H9 (cell line): ENCODE measurements at regions not wholly inside any gene's neighbourhood (a gene's known extent, or its start where the extent isn't known, plus 50 kb on each side); places are given as distances from the start of the nearest gene placed in this dataset.

Experiments
- DNase-seq: peaks from one replicate; pipeline ENCODE4 v3.0.0-alpha.2; 2017
- H2AFZ ChIP-seq: one replicate; pipeline ENCODE4 v1.6.1; 2013; ENCODE audit warnings: mild to moderate bottlenecking, low read length, control low read depth, moderate library complexity
- H2AK5ac ChIP-seq: 2 replicates; pipeline ENCODE4 v1.6.1; 2013; ENCODE audit warnings: low read length, control low read depth, mixed read lengths; ENCODE audit not compliant: insufficient read length
- H2BK120ac ChIP-seq: one replicate; pipeline ENCODE4 v1.6.1; 2013; ENCODE audit warnings: low read depth, mild to moderate bottlenecking, low read length, control low read depth, inconsistent platforms; ENCODE audit not compliant: poor library complexity, severe bottlenecking
- H2BK12ac ChIP-seq: 2 replicates; pipeline ENCODE4 v1.6.1; 2013; ENCODE audit warnings: low read length, control low read depth, mixed read lengths, low read depth; ENCODE audit not compliant: insufficient read length
- H2BK15ac ChIP-seq: 2 replicates; pipeline ENCODE4 v1.6.1; 2013; ENCODE audit warnings: low read depth, low read length, control low read depth
- H2BK20ac ChIP-seq: one replicate; pipeline ENCODE4 v1.6.1; 2013; ENCODE audit warnings: low read depth, mild to moderate bottlenecking, low read length, control low read depth, inconsistent platforms; ENCODE audit not compliant: poor library complexity, severe bottlenecking
- H2BK5ac ChIP-seq: 2 replicates; pipeline ENCODE4 v1.6.1; 2013; ENCODE audit warnings: low read length, control low read depth, mixed read lengths; ENCODE audit not compliant: insufficient read length
- H3K14ac ChIP-seq: 2 replicates; pipeline ENCODE4 v1.6.1; 2013; ENCODE audit warnings: low read length, control low read depth; ENCODE audit not compliant: insufficient read depth
- H3K18ac ChIP-seq: 2 replicates; pipeline ENCODE4 v1.6.1; 2013; ENCODE audit warnings: low read depth, mild to moderate bottlenecking, mixed read lengths, low read length, control low read depth; ENCODE audit not compliant: insufficient read length
- H3K23ac ChIP-seq: 2 replicates; pipeline ENCODE4 v1.6.1; 2013; ENCODE audit warnings: low read length, control low read depth, mixed read lengths, low read depth; ENCODE audit not compliant: insufficient read length
- H3K23me2 ChIP-seq: 2 replicates; pipeline ENCODE4 v1.6.1; 2013; ENCODE audit warnings: low read depth, mild to moderate bottlenecking, mixed read lengths, low read length, control low read depth; ENCODE audit not compliant: insufficient read length, poor library complexity, severe bottlenecking
- H3K27ac ChIP-seq: 2 replicates; pipeline ENCODE4 v1.5.1; 2013; ENCODE audit warnings: low read length, control low read depth, mixed read lengths, low read depth; ENCODE audit not compliant: insufficient read length
- H3K27me3 ChIP-seq: 2 replicates; pipeline ENCODE4 v1.6.1; 2013; ENCODE audit warnings: low read length, control low read depth, inconsistent platforms; ENCODE audit not compliant: insufficient read depth
- H3K4ac ChIP-seq: 2 replicates; pipeline ENCODE4 v1.6.1; 2013; ENCODE audit warnings: low read depth, mild to moderate bottlenecking, control low read depth, inconsistent platforms, low read length, moderate library complexity
- H3K4me1 ChIP-seq: 2 replicates; pipeline ENCODE4 v1.6.1; 2013; ENCODE audit warnings: low read length, control low read depth, inconsistent platforms; ENCODE audit not compliant: insufficient read depth
- H3K4me2 ChIP-seq: 2 replicates; pipeline ENCODE4 v1.6.1; 2013; ENCODE audit warnings: low read length, control low read depth, mixed read lengths; ENCODE audit not compliant: insufficient read length, insufficient read depth
- H3K56ac ChIP-seq: 2 replicates; pipeline ENCODE4 v1.6.1; 2013; ENCODE audit warnings: low read depth, mild to moderate bottlenecking, mixed read lengths, low read length, control low read depth; ENCODE audit not compliant: insufficient read length
- H3K79me1 ChIP-seq: 2 replicates; pipeline ENCODE4 v1.6.1; 2013; ENCODE audit warnings: low read depth, mild to moderate bottlenecking, moderate library complexity, low read length, control low read depth, inconsistent platforms; ENCODE audit not compliant: insufficient read depth, poor library complexity, severe bottlenecking
- H3K79me2 ChIP-seq: 2 replicates; pipeline ENCODE4 v1.6.1; 2013; ENCODE audit warnings: low read length, control low read depth, inconsistent platforms; ENCODE audit not compliant: insufficient read depth
- H3K9ac ChIP-seq: 2 replicates; pipeline ENCODE4 v1.6.1; 2013; ENCODE audit warnings: low read length, control low read depth, mixed read lengths; ENCODE audit not compliant: insufficient read length; ENCODE audit errors: extremely low read depth
- H3K9me3 ChIP-seq: one replicate; pipeline ENCODE4 v1.6.1; 2013; ENCODE audit warnings: low read depth, low read length, inconsistent platforms; ENCODE audit not compliant: control insufficient read depth
- H3T11ph ChIP-seq: one replicate; pipeline ENCODE4 v1.6.1; 2013; ENCODE audit warnings: mild to moderate bottlenecking, low read length, control low read depth, inconsistent platforms
- H4K20me1 ChIP-seq: one replicate; pipeline ENCODE4 v1.6.1; 2013; ENCODE audit not compliant: control insufficient read depth, insufficient read length, insufficient read depth
- H4K5ac ChIP-seq: 2 replicates; pipeline ENCODE4 v1.6.1; 2013; ENCODE audit warnings: low read depth, mild to moderate bottlenecking, mixed read lengths, low read length, control low read depth; ENCODE audit not compliant: insufficient read length
- H4K8ac ChIP-seq: replicated peaks from 2 replicates; pipeline ENCODE4 v1.6.1; 2013; ENCODE audit warnings: low read length, control low read depth, mixed read lengths, low read depth; ENCODE audit not compliant: insufficient read length
- H4K91ac ChIP-seq: 2 replicates; pipeline ENCODE4 v1.6.1; 2013; ENCODE audit warnings: low read depth, mild to moderate bottlenecking, moderate library complexity, mixed read lengths, low read length, control low read depth; ENCODE audit not compliant: insufficient read length
- H3K27ac Mint-ChIP-seq, 3 experiments: 2 replicates in 2 of 3; 3 replicates in 1 of 3; pipeline ENCODE4 v1.8.0; 2020 to 2021; ENCODE audit warnings: mixed read lengths in 3 of 3, mild to moderate bottlenecking in 1 of 3, moderate library complexity in 1 of 3
- H3K27me3 Mint-ChIP-seq: 2 replicates; pipeline ENCODE4 v1.8.0; 2021; ENCODE audit warnings: low read depth, mild to moderate bottlenecking, moderate library complexity, mixed read lengths
- H3K36me3 Mint-ChIP-seq, 3 experiments: 2 replicates in 2 of 3; 3 replicates in 1 of 3; pipeline ENCODE4 v1.8.0; 2020 to 2021; ENCODE audit warnings: low read depth in 3 of 3, mixed read lengths in 3 of 3; ENCODE audit not compliant: insufficient read depth in 1 of 3
- H3K4me1 Mint-ChIP-seq, 2 experiments: 2 replicates each; pipeline ENCODE4 v1.8.0; 2020; ENCODE audit warnings: mixed read lengths in 2 of 2
- H3K4me3 Mint-ChIP-seq, 2 experiments: 2 replicates in 1 of 2; 3 replicates in 1 of 2; pipeline ENCODE4 v1.8.0; 2020 to 2021; ENCODE audit warnings: mild to moderate bottlenecking in 2 of 2, mixed read lengths in 2 of 2, moderate library complexity in 1 of 2
- H3K9me3 Mint-ChIP-seq, 2 experiments: 2 replicates in 1 of 2; 3 replicates in 1 of 2; pipeline ENCODE4 v1.8.0; 2020; ENCODE audit warnings: mild to moderate bottlenecking in 2 of 2, mixed read lengths in 2 of 2, moderate library complexity in 1 of 2
- CTCF ChIP-seq: fragments of 200-600 bp; sonication (generic); conservative IDR thresholded peaks from 3 replicates; pipeline ENCODE4 v1.8.0; 2021; ENCODE audit warnings: antibody characterized with exemption, mild to moderate bottlenecking
- WGBS: extraction: QIAGEN DNeasy Blood & Tissue Kit; methylation state at CpG from one replicate; pipeline ENCODE4 v1.1.7; 2013; ENCODE audit warnings: missing lambda C conversion rate, low lambda C conversion rate, mixed read lengths; ENCODE audit not compliant: insufficient read length; ENCODE audit errors: extremely low coverage; 5-methylcytosine and 5-hydroxymethylcytosine counted together

- no CpG with 5 or more reads among the region's 5 CpGs for WGBS
- Histone ChIP-seq H3K9ac (no peak overlapping the region), H2BK15ac (no peak overlapping the region), H3K23ac (no peak overlapping the region), H3K79me2 (no peaks in the 10 kb centered on the region), H3K4ac (no peak overlapping the region), H3K56ac (no peak overlapping the region), H2BK12ac (no peak overlapping the region), H3K23me2 (no peaks in the 10 kb centered on the region), H4K8ac (no peak overlapping the region), H4K20me1 (no peaks in the 10 kb centered on the region), H2BK20ac (no peak overlapping the region), H3K9me3 (no peaks in the 10 kb centered on the region), H3K27ac (no peak overlapping the region), H2AFZ (no peak overlapping the region), H3K14ac (no peak overlapping the region), H3T11ph (no peak overlapping the region), H2BK120ac (no peak overlapping the region), H4K91ac (no peak overlapping the region), H2BK5ac (no peak overlapping the region), H2AK5ac (no peak overlapping the region), H3K18ac (no peak overlapping the region), H3K4me1 (no peaks in the 10 kb centered on the region), H3K4me2 (no peak overlapping the region), H3K79me1 (no peaks in the 10 kb centered on the region), H4K5ac (no peak overlapping the region), H3K27me3 (no peaks in the 10 kb centered on the region)
- no peak for TF ChIP-seq CTCF
- Mint-ChIP-seq H3K36me3 (peaks cover 0 to 12% (median 0%) of the 10 kb centered on the region in 3 experiments; a peak in 3 of 7 replicates), H3K9me3 (peaks cover 10 to 12% of the 10 kb centered on the region in 2 experiments), H3K4me3 (no peak overlapping the region), H3K27ac (no peak overlapping the region), H3K4me1 (no peaks in the 10 kb centered on the region), H3K27me3 (no peaks in the 10 kb centered on the region)
- DNase-seq: no peak
These were observed 272.1 kb upstream of the DOK6 start for GRCh38 chr18:69128566-69128965.
